ENCODE measurements at regions not wholly inside any gene's neighbourhood (a gene's known extent, or its start where the extent isn't known, plus 50 kb on each side); places are given as distances from the start of the nearest gene placed in this dataset.

- no peaks in the 10 kb centered on the region for H3K79me2 ChIP-seq (ENCODE audit: insufficient read depth, low read depth, low read length)
- no peak overlapping the region for H2AFZ ChIP-seq (ENCODE audit: low read length)
- no peak overlapping the region for H3K4me3 ChIP-seq (ENCODE audit: low read depth, low read length, poor library complexity, severe bottlenecking)
- no peaks in the 10 kb centered on the region for H3K4me1 ChIP-seq (ENCODE audit: insufficient read depth, low read length, poor library complexity, severe bottlenecking)
- H3K36me3 ChIP-seq (ENCODE audit: insufficient read depth, low read length): no peaks in the 10 kb centered on the region
- DNase-seq (ENCODE audit: low spot score): no peak
- no peak for TF ChIP-seq CTCF (conservative IDR thresholded peaks at IDR 0.05; ENCODE audit: low read length)
- CTCF ChIA-PET (ENCODE audit: unreplicated experiment): no interaction called here
- no peak overlapping the region for H3K27ac ChIP-seq (ENCODE audit: low read depth, low read length, poor library complexity, severe bottlenecking)
- no peaks in the 10 kb centered on the region for H4K20me1 ChIP-seq (ENCODE audit: insufficient read depth, low read length)
- intact Hi-C loops (cut with micrococcal nuclease; ENCODE audit: unreplicated experiment): no loop called here
- no TSS peak for BruUV-seq (replicated peaks)
- 0 out of 2 replicates have a peak, but pooled peaks cover 4% of the 10 kb centered on the region for H3K9me3 ChIP-seq (ENCODE audit: low read length)
- H3K9me2 ChIP-seq (ENCODE audit: insufficient read depth, low read length): no peaks in the 10 kb centered on the region
- POLR2A ChIA-PET: no interaction called here
- no peak overlapping the region for H3K4me2 ChIP-seq (ENCODE audit: low read length)
Observed at GRCh38 chr5:29005386-29005785, 1967.0 kb upstream of the CDH9 start.

- no peak for TF ChIP-seq CTCF (conservative IDR thresholded peaks at IDR 0.05; ENCODE audit: low read length)
- TF ChIP-seq EZH2phosphoT487 (IDR thresholded peaks at IDR 0.05; ENCODE audit: borderline replicate concordance, low read depth, low read length): no peak
- H3K9me2 ChIP-seq (ENCODE audit: insufficient read depth, low read length): no peaks in the 10 kb centered on the region
- H2AFZ ChIP-seq (ENCODE audit: low read length): no peak overlapping the region
- CTCF ChIA-PET (ENCODE audit: unreplicated experiment): no interaction called here
- no peaks in the 10 kb centered on the region for H3K79me2 ChIP-seq (ENCODE audit: insufficient read depth, low read depth, low read length)
- no peak overlapping the region for H3K27ac ChIP-seq (ENCODE audit: low read depth, low read length, poor library complexity, severe bottlenecking)
- POLR2A ChIA-PET: no interaction called here
- DNase-seq (ENCODE audit: low spot score): no peak
- intact Hi-C loops (cut with micrococcal nuclease; ENCODE audit: unreplicated experiment): no loop called here
- no peaks in the 10 kb centered on the region for H3K4me1 ChIP-seq (ENCODE audit: insufficient read depth, low read length, poor library complexity, severe bottlenecking)
- no peak overlapping the region for H3K4me3 ChIP-seq (ENCODE audit: low read depth, low read length, poor library complexity, severe bottlenecking)
- no peaks in the 10 kb centered on the region for H4K20me1 ChIP-seq (ENCODE audit: insufficient read depth, low read length)
- BruUV-seq (replicated peaks): no TSS peak
- H3K36me3 ChIP-seq (ENCODE audit: insufficient read depth, low read length): no peaks in the 10 kb centered on the region
- H3K9me3 ChIP-seq (ENCODE audit: low read length): no peaks in the 10 kb centered on the region
- H3K4me2 ChIP-seq (ENCODE audit: low read length): no peak overlapping the region
Observed at GRCh38 chr5:29002481-29002880, 1964.1 kb upstream of the CDH9 start.

GRCh38 chr5:29001666-29002065 is 1963.3 kb upstream of the CDH9 start:
- Histone ChIP-seq H3K4me2 (ENCODE audit: low read length) (no peak overlapping the region), H2AFZ (ENCODE audit: low read length) (no peak overlapping the region), H4K20me1 (ENCODE audit: insufficient read depth, low read length) (no peaks in the 10 kb centered on the region), H3K9me2 (ENCODE audit: insufficient read depth, low read length) (no peaks in the 10 kb centered on the region), H3K9me3 (ENCODE audit: low read length) (no peaks in the 10 kb centered on the region), H3K4me1 (ENCODE audit: insufficient read depth, low read length, poor library complexity, severe bottlenecking) (no peaks in the 10 kb centered on the region), H3K79me2 (ENCODE audit: insufficient read depth, low read depth, low read length) (no peaks in the 10 kb centered on the region), H3K4me3 (ENCODE audit: low read depth, low read length, poor library complexity, severe bottlenecking) (no peak overlapping the region), H3K36me3 (ENCODE audit: insufficient read depth, low read length) (no peaks in the 10 kb centered on the region), H3K27ac (ENCODE audit: low read depth, low read length, poor library complexity, severe bottlenecking) (no peak overlapping the region)
- TF ChIP-seq CTCF (conservative IDR thresholded peaks at IDR 0.05; ENCODE audit: low read length) (no peak), EZH2phosphoT487 (IDR thresholded peaks at IDR 0.05; ENCODE audit: borderline replicate concordance, low read depth, low read length) (no peak)
- CTCF ChIA-PET (ENCODE audit: unreplicated experiment): no interaction called here
- intact Hi-C loops (cut with micrococcal nuclease; ENCODE audit: unreplicated experiment): no loop called here
- POLR2A ChIA-PET: no interaction called here
- BruUV-seq (replicated peaks): no TSS peak
- no peak for DNase-seq (ENCODE audit: low spot score)

Data from OCI-LY7 (cell line).